Upper lobe of left lung (tissue), 4 donors: ENCODE measurements at regions not wholly inside any gene's neighbourhood (a gene's known extent, or its start where the extent isn't known, plus 50 kb on each side); places are given as distances from the start of the nearest gene placed in this dataset.

ENCODE experiments used
- CTCF ChIP-seq, 6 experiments: fragments of 450-650 bp in 4 of 6; fragments of 200-600 bp in 2 of 6; sonication (generic) in 2 of 6; IDR thresholded peaks; one replicate each; pipeline ENCODE4 v1.5.1; 2016 to 2019; ENCODE audit warnings: antibody characterized with exemption in 6 of 6
- EP300 ChIP-seq, 4 donors: sonication (generic); formaldehyde crosslinking; IDR thresholded peaks; one replicate each; pipeline ENCODE4 v1.5.1; 2017; ENCODE audit warnings: antibody characterized with exemption in 4 of 4, control low read depth in 2 of 4
- POLR2A ChIP-seq, 4 donors: fragments of 450-650 bp; IDR thresholded peaks; one replicate each; pipeline ENCODE4 v1.5.1; 2016 to 2017; ENCODE audit warnings: antibody characterized with exemption in 4 of 4, mild to moderate bottlenecking in 2 of 4
- POLR2AphosphoS5 ChIP-seq, 2 donors: sonication (generic); formaldehyde crosslinking; IDR thresholded peaks; one replicate each; pipeline ENCODE4 v1.5.1; 2017; ENCODE audit warnings: antibody characterized with exemption in 2 of 2

- no peak for TF ChIP-seq POLR2AphosphoS5 (IDR thresholded peaks at IDR 0.05)
- no peak for TF ChIP-seq POLR2A (IDR thresholded peaks at IDR 0.05)
- TF ChIP-seq CTCF (IDR thresholded peaks at IDR 0.05): no peak
- no peak for TF ChIP-seq EP300 (IDR thresholded peaks at IDR 0.05)
Measured at GRCh38 chr3:30187366-30187765, 419.0 kb upstream of the TGFBR2 start.
